Posterior vena cava (tissue), 2 donors: ENCODE measurements at regions not wholly inside any gene's neighbourhood (a gene's known extent, or its start where the extent isn't known, plus 50 kb on each side); places are given as distances from the start of the nearest gene placed in this dataset.
A peak's percentile ranks its signal among the peaks of the same experiment; 100 is the strongest.
"Not testable (repeated sequence)": the region's sequence is repeated elsewhere in the genome, so short reads cannot be mapped to it uniquely, and the experiment has no call there.

ENCODE experiments used
- DNase-seq: peaks from one replicate; pipeline ENCODE4 v3.0.0-alpha.2; 2020; ENCODE audit warnings: low spot score
- intact Hi-C, 2 donors: fragments of 100-400 bp; cut with DNase I; formaldehyde crosslinking; loops; one replicate each; pipeline versions ENCODE4 v1.14.1 to v1.14.2; 2022 to 2023
- donor health status: DM: yes; HTN: yes; CAD: no.
- donor health status: DM: yes; HTN: yes; CAD: no.

- intact Hi-C loops: no loop called here
- no peak for DNase-seq
Observed at GRCh38 chrX:113455582-113455981, 615.0 kb upstream of the AMOT start.

DNA sequence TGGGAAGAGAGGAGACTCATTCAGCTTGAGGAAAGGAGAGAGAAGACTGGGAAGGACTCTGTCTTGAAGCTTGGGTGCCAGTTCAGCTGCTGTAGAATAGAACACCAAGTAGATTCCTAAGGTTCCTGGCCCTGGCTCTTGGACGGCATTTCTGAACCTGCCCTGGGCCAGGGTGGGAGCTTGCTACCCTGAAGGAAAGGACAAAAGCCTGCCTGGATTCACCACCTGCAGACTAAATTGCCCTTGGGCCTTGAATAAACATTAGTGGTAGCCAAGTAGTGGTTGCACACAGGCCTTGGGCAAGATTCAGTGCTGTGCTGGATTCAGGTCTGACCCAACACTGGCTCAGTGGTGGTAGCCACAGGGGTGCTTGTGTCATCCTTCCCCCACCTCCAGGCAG is 588.4 kb upstream of the AMOT start:
- DNase-seq: no peak
- intact Hi-C loops: no loop called here

DNA sequence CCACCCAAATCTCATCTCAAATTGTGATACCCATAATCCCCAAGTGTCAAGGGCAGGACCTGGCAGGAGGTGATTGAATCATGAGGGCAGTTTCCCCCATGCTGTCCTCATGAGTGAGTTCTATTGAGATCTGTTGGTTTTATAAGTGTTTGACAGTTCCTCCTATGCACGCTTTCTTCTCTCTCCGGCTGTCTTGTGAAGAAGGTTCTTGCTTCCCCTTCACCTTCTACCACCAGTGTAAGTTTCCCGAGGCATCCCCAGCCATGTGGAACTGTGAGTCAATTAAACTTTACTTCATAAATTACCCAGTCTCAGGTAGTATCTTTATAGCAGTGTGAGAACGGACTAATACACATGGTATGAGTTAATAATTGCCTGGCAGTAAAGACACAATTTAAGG is 581.7 kb upstream of the AMOT start:
- DNase-seq: no peak
- intact Hi-C loops: no loop called here

DNA sequence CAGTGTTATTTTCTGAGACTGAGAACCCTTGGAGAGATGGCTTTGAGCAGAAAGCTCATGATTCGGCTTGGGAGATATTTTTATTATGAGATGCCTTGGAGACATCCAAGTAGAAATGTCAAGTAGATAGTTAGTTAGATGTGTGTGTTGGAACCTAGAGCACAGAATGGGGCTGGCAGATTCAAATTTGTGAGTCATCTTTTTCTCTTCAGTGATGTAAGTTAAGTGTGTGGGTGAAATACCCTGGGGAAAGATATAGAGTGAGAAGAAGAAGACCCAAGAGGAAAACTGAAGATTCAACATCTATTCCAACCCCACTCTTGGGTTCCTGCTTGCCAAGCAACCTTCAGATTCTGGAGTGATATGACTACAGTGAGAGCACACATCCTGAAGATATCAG is 580.8 kb upstream of the AMOT start:
- DNase-seq: no peak
- intact Hi-C loops: no loop called here

DNA sequence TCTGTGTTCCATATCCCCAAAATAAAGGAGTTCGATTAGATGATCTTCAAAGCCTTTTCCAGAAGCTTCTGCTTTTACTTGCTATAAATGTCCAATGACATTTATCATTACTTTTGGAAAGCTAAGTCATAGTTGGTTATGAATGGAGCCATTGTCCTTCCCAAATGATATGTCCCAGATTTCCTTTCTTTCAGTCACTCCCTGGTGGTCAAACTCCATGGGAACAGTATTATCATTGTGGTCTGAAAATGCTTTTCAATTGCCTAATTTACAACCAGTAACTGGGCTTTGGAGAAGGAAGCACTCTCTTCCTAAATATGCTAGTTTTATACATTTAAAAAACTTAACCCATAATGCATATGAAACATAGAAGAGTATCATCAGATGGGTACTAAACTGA is 571.5 kb upstream of the AMOT start:
- intact Hi-C loops: no loop called here

GRCh38 chrX:113408843-113409242 is 568.2 kb upstream of the AMOT start:
- intact Hi-C loops: no loop called here
- no peak for DNase-seq

More for the DNA sequence above, 571.5 kb upstream of the AMOT start:
- no peak for DNase-seq

- DNase-seq: no peak
- intact Hi-C loops: no loop called here
Observed at GRCh38 chrX:113400193-113400704, 559.6 kb upstream of the AMOT start.

DNA sequence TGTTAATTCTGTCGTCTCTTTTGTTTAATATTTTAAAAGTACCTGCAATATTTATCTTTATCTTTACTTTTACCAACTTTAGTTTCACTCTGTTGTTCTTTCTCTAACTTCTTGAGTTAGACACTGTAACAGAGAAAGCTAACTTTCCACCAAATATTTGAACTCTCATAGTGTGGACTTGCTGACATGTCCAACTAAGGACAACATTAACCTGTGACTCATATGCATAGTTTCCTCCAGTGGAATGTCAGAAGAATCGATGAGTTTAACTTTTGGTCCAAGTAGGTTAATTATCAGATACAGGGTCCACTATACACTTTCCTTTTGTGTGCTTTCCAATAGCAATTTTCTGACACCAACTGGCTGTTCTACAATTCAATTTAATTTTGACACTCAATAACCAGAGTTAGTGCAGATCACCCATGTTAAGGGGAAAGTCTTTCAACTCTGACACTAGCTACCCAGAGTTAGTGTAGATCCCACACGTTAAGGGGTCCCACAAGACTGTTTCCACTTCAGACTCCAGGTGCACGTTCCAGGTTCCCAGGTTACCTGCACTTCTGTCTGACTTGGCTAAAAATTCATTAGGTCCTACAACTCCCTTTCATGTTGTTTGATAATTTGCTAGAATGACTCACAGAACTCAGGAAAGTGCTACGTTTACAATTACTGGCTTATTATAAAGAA is 559.0 kb upstream of the AMOT start:
- DNase-seq: no peak
- intact Hi-C loops: no loop called here

DNA sequence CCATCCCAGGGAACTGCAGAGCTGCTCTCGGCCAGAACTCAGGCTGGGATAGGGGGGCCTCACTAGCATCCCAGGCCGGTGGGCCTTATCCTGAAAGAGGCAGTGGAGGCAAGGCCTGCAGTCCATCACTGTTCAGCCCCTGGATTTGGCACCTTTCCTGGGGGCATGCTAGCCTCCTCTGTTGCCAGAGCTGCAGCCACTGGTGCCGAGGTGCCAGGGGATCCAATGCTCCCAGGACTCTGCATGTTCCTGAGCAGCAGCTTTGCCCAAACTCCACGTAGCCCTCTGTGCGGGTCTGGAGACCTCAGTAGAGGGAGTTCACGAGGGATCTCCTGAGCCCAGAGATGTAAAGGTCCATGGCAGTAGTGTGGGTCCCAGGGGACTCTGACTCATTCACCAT is 551.7 kb upstream of the AMOT start:
- intact Hi-C loops: no loop called here
- DNase-seq: no peak

GRCh38 chrX:113391875-113392274 is 551.2 kb upstream of the AMOT start:
- intact Hi-C loops: no loop called here
- DNase-seq: peak; percentile 75

- DNase-seq: no peak
- intact Hi-C loops: no loop called here
Observed at GRCh38 chrX:113390531-113390930, 549.9 kb upstream of the AMOT start.

DNA sequence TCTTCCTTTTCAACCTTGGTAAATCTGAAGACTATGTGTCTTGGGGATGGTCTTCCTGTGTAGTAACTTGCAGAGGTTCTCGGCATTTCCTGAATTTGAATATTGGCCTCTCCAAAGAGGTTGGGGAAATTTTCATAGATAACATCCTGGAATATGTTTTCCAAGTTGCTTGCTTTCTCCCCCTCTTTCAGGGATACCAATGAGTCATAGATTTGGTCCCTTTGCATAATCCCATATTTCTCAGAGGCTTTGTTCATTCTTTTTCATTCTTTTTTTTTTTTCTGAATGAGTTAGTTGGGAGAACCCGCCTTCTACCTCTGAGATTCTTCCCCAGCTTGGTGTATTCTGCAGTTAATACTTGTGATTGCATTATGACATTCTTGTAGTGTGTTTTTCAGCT is 549.2 kb upstream of the AMOT start:
- intact Hi-C loops: no loop called here
- DNase-seq: no peak

DNA sequence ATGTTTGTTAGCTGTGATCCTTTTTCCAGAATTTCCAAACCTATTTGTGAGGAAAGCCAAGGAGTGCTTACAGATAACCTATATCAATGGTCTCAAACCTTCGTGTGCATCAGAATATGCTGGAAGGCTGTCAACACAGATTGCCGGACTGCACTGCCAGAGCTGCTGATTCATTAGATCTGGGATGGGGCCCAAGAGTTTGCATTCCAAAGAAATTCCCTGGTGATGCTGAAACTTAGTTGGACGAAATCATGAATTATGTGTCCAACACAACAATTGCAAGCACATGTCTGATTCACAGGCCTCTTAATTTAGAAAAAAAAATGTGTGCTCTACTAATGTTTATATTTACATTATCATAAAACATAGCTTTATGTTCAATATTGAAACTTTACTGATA is 544.0 kb upstream of the AMOT start:
- DNase-seq: no peak
- intact Hi-C loops: no loop called here

DNA sequence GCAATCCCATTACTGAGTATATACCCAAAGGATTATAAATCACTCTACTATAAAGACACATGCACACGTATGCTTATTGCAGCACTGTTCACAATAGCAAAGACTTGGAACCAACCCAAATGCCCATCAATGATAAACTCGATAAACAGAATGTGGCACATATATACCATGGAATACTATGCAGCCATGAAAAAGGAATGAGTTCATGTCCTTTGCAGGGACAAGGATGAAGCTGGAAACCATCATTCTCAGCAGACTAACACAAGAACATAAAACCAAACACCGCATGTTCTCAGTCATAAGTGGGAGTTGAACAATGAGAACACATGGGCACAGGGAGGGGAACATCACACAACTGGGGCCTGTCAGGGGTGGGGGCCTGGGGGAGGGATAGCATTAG is 532.8 kb upstream of the AMOT start:
- DNase-seq: peak; percentile 47
- intact Hi-C loops: not testable (repeated sequence)

DNA sequence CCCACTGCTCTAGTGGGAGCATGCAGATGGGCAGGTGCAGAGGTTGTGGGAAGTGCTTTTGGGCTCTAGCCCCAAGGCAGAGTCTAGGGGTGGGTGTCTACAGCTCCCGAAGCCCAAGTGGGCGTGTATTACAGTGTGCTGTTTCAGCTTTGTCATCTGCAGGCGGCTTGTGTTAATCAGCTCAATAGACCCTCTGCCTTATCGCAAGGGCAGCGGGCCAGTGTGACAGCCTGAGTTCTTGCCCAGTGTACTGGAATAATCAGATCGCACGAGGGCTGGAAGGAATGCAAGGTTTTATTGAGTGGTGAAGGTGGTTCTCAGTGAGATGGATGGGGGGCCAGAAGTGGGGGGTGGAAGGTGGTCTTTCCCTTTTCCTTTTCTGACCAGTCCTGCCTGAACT is 529.4 kb upstream of the AMOT start:
- DNase-seq: peak; percentile 41
- intact Hi-C loops: no loop called here

- intact Hi-C loops: no loop called here
- DNase-seq: no peak
Observed at GRCh38 chrX:113369056-113369455, 528.4 kb upstream of the AMOT start.

- peak; percentile 50 for DNase-seq
- intact Hi-C loops: no loop called here
Observed at GRCh38 chrX:113353134-113353533, 512.5 kb upstream of the AMOT start.

DNA sequence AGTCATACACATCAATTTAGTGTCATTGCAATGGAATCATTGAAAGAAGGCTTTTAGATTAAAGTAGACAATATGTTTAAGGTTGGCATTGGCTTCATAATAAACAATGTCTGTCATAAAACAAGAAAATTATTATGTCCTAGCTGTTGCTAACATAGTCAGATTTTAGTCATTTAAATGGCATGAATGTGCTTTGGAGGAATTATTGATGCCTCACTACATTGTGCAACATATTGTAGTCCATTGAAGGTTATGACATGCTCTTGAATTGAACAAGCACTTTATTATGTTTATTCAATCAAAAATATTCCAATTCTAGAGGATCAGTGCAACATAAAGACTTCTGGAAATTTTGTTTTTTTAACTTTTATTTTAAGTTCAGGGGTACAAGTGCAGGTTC is 489.8 kb upstream of the AMOT start:
- intact Hi-C loops: no loop called here
- no peak for DNase-seq

GRCh38 chrX:113315927-113316326 is 475.3 kb upstream of the AMOT start:
- no peak for DNase-seq
- intact Hi-C loops: no loop called here

DNA sequence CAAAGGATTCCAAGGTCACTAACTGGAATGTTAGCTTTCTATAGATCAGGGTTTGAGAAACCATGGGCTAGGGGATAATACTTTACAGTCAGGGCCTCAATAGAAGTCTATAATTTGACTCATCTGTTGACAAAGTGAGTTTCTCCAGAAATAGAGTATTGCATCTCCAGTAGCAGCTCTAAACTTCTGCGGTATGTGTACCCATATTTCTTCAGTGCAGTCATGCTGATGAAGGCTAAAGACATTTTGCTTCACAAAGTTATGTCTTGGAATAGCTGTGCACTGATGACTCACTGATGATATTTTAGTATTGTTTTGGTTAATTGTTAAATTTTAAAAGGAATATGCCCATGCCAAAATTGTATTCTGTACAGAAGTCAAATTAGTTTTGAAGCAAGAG is 464.9 kb upstream of the AMOT start:
- no peak for DNase-seq
- intact Hi-C loops: no loop called here

GRCh38 chrX:113300580-113300979 is 459.9 kb upstream of the AMOT start:
- intact Hi-C loops: no loop called here
- no peak for DNase-seq

GRCh38 chrX:113297437-113297836 is 456.8 kb upstream of the AMOT start:
- DNase-seq: no peak
- intact Hi-C loops: no loop called here
